WTC11 (cell line): ENCODE measurements at regions not wholly inside any gene's neighbourhood (a gene's known extent, or its start where the extent isn't known, plus 50 kb on each side); places are given as distances from the start of the nearest gene placed in this dataset.

Source experiments
- CDX4 ChIP-seq: fragments of 250-450 bp; sonication (Bioruptor Pico); IDR thresholded peaks from 2 replicates; pipeline ENCODE4 v1.9.0; 2021; ENCODE audit warnings: moderate library complexity, mild to moderate bottlenecking, inconsistent platforms, borderline replicate concordance
- CREM ChIP-seq: sonication (generic); formaldehyde crosslinking; IDR thresholded peaks from 2 replicates; pipeline ENCODE4 v1.8.1; 2022; ENCODE audit warnings: mild to moderate bottlenecking, missing genetic modification reagents, moderate library complexity
- CTCF ChIP-seq: fragments of 200-600 bp; IDR thresholded peaks from 2 replicates; pipeline ENCODE4 v1.8.0; 2022; ENCODE audit warnings: antibody characterized with exemption
- ELF4 ChIP-seq: sonication (generic); formaldehyde crosslinking; IDR thresholded peaks from 2 replicates; pipeline ENCODE4 v1.8.1; 2022; ENCODE audit warnings: low read depth, mild to moderate bottlenecking, moderate library complexity, missing genetic modification reagents
- FOXJ3 ChIP-seq: sonication (generic); formaldehyde crosslinking; IDR thresholded peaks from 2 replicates; pipeline ENCODE4 v1.9.0; 2021; ENCODE audit warnings: missing genetic modification reagents, mild to moderate bottlenecking, borderline replicate concordance
- KAT7 ChIP-seq: sonication (generic); formaldehyde crosslinking; IDR thresholded peaks from 2 replicates; pipeline ENCODE4 v1.8.1; 2023; ENCODE audit warnings: missing genetic modification reagents, mild to moderate bottlenecking, borderline replicate concordance
- NFYB ChIP-seq: sonication (generic); formaldehyde crosslinking; conservative IDR thresholded peaks from 2 replicates; pipeline ENCODE4 v1.8.0; 2022; ENCODE audit warnings: low read depth, missing genetic modification reagents
- NR2C2 ChIP-seq: sonication (generic); formaldehyde crosslinking; IDR thresholded peaks from 2 replicates; pipeline ENCODE4 v1.8.0; 2022; ENCODE audit warnings: mild to moderate bottlenecking, missing genetic modification reagents
- SP1 ChIP-seq: sonication (generic); formaldehyde crosslinking; conservative IDR thresholded peaks from 2 replicates; pipeline ENCODE4 v1.8.1; 2022; ENCODE audit warnings: missing genetic modification reagents
- TEAD4 ChIP-seq: sonication (generic); formaldehyde crosslinking; IDR thresholded peaks from 2 replicates; pipeline ENCODE4 v1.8.0; 2022; ENCODE audit warnings: mild to moderate bottlenecking, missing genetic modification reagents
- USF2 ChIP-seq: sonication (generic); formaldehyde crosslinking; IDR thresholded peaks from 2 replicates; pipeline ENCODE4 v1.8.1; 2023; ENCODE audit warnings: mild to moderate bottlenecking, missing genetic modification reagents, moderate library complexity
- TF ChIP-seq, protein P1 (sequence below): sonication (generic); formaldehyde crosslinking; IDR thresholded peaks from 2 replicates; pipeline ENCODE4 v1.8.0; 2022; ENCODE audit warnings: mild to moderate bottlenecking, missing genetic modification reagents

GRCh38 chr12:74049348-74049747, 488.3 kb upstream of the ATXN7L3B start:
- TF ChIP-seq FOXJ3 (CRISPR knock-in tag), result no peak
- no peak for TF ChIP-seq NFYB (CRISPR knock-in tag)
- TF ChIP-seq NR2C2 (CRISPR knock-in tag), result no peak
- no peak for TF ChIP-seq KAT7
- TF ChIP-seq CTCF, result no peak
- no peak for TF ChIP-seq TEAD4 (CRISPR knock-in tag)
- no peak for TF ChIP-seq USF2 (CRISPR knock-in tag)
- no peak for TF ChIP-seq CREM
- no peak for TF ChIP-seq ELF4 (CRISPR knock-in tag)
- TF ChIP-seq, protein P1, sequence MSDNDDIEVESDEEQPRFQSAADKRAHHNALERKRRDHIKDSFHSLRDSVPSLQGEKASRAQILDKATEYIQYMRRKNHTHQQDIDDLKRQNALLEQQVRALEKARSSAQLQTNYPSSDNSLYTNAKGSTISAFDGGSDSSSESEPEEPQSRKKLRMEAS (CRISPR knock-in tag), result no peak
- TF ChIP-seq CDX4 (CRISPR knock-in tag), result no peak
- no peak for TF ChIP-seq SP1
